Activated T-helper 1 cell treated with Interleukin-2 at 50 U/mL for 16 hours (primary cell): ENCODE measurements at regions not wholly inside any gene's neighbourhood (a gene's known extent, or its start where the extent isn't known, plus 50 kb on each side); places are given as distances from the start of the nearest gene placed in this dataset.
"Not testable (repeated sequence)": the region's sequence is repeated elsewhere in the genome, so short reads cannot be mapped to it uniquely, and the experiment has no call there.

ENCODE experiments used
- DNase-seq: peaks from one replicate; pipeline ENCODE4 v3.0.0-alpha.2; 2020; ENCODE audit warnings: low read depth

- not testable (repeated sequence) for DNase-seq
Measured at GRCh38 chr15:47131450-47131849, 585.9 kb upstream of the SEMA6D start.

- no peak for DNase-seq
Measured at GRCh38 chr15:47135267-47135666, 582.0 kb upstream of the SEMA6D start.

- DNase-seq: no peak
Measured at GRCh38 chr15:47136236-47136635, 581.1 kb upstream of the SEMA6D start.

- no peak for DNase-seq
Measured at GRCh38 chr15:47139965-47140364, 577.3 kb upstream of the SEMA6D start.

- DNase-seq: no peak
Measured at GRCh38 chr15:47157827-47158226, 559.5 kb upstream of the SEMA6D start.

GRCh38 chr15:47158573-47158972 is 558.7 kb upstream of the SEMA6D start:
- no peak for DNase-seq

GRCh38 chr15:47177177-47177576 is 540.1 kb upstream of the SEMA6D start:
- DNase-seq: no peak

- no peak for DNase-seq
Measured at GRCh38 chr15:47179988-47180387, 537.3 kb upstream of the SEMA6D start.

- no peak for DNase-seq
Measured at GRCh38 chr15:47182818-47183217, 534.5 kb upstream of the SEMA6D start.

- no peak for DNase-seq
Measured at GRCh38 chr15:47184003-47184907, 533.0 kb upstream of the SEMA6D start.

- no peak for DNase-seq
Measured at GRCh38 chr15:47184908-47185801, 532.1 kb upstream of the SEMA6D start.

GRCh38 chr15:47186075-47186474 is 531.2 kb upstream of the SEMA6D start:
- no peak for DNase-seq

GRCh38 chr15:47188758-47189507 is 528.4 kb upstream of the SEMA6D start:
- DNase-seq: no peak

- DNase-seq: no peak
Measured at GRCh38 chr15:47194718-47195117, 522.6 kb upstream of the SEMA6D start.

GRCh38 chr15:47196048-47196447 is 521.3 kb upstream of the SEMA6D start:
- peak; percentile 4 for DNase-seq

- no peak for DNase-seq
Measured at GRCh38 chr15:47203993-47204392, 513.3 kb upstream of the SEMA6D start.

GRCh38 chr15:47206358-47206978 is 510.8 kb upstream of the SEMA6D start:
- no peak for DNase-seq

GRCh38 chr15:47209591-47209990 is 507.7 kb upstream of the SEMA6D start:
- DNase-seq: no peak

GRCh38 chr15:47212222-47213010 is 504.9 kb upstream of the SEMA6D start:
- no peak for DNase-seq

- DNase-seq: no peak
Measured at GRCh38 chr15:47213883-47214282, 503.4 kb upstream of the SEMA6D start.

- DNase-seq: no peak
Measured at GRCh38 chr15:47218295-47218694, 499.0 kb upstream of the SEMA6D start.
